Fibroblast of lung (primary cell): ENCODE measurements at regions not wholly inside any gene's neighbourhood (a gene's known extent, or its start where the extent isn't known, plus 50 kb on each side); places are given as distances from the start of the nearest gene placed in this dataset.

Experiments
- EZH2 ChIP-seq: IDR thresholded peaks from 2 replicates; pipeline ENCODE4 v1.5.1; 2012; ENCODE audit warnings: low read length, control low read depth, mild to moderate bottlenecking; ENCODE audit errors: missing control alignments
- TF ChIP-seq, protein P1 (sequence below), 2 donors: IDR thresholded peaks in 1 of 2; conservative IDR thresholded peaks in 1 of 2; 1 replicate in 1 of 2; 2 replicates in 1 of 2; pipeline ENCODE4 v1.5.1; 2011 to 2012; ENCODE audit warnings: low read length in 2 of 2, control low read depth in 1 of 2, inconsistent platforms in 1 of 2, low read depth in 1 of 2, mild to moderate bottlenecking in 1 of 2

DNA sequence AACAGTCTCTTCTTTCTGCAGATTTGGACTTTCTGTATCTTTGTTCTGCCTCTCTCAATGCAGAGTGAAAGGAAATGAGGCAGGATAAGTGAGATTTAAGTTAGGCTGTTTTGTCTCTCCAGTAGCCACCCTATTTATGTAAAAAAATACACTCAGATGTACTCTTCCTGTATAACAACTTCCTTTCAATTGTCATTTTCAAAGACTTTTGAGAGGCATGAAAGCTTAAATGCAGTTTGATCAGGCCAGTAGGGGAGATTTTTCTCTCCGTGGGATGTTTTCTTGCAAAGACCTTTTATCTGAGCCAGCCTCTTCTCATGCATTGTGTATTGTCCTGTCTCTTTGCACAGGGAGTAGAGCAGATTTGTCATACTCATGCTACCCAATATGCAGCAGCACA, 166.8 kb downstream of the SLITRK5 start:
- TF ChIP-seq, protein P1, sequence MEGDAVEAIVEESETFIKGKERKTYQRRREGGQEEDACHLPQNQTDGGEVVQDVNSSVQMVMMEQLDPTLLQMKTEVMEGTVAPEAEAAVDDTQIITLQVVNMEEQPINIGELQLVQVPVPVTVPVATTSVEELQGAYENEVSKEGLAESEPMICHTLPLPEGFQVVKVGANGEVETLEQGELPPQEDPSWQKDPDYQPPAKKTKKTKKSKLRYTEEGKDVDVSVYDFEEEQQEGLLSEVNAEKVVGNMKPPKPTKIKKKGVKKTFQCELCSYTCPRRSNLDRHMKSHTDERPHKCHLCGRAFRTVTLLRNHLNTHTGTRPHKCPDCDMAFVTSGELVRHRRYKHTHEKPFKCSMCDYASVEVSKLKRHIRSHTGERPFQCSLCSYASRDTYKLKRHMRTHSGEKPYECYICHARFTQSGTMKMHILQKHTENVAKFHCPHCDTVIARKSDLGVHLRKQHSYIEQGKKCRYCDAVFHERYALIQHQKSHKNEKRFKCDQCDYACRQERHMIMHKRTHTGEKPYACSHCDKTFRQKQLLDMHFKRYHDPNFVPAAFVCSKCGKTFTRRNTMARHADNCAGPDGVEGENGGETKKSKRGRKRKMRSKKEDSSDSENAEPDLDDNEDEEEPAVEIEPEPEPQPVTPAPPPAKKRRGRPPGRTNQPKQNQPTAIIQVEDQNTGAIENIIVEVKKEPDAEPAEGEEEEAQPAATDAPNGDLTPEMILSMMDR (conservative IDR thresholded peaks at IDR 0.05 in 1 of 2, IDR thresholded peaks at IDR 0.05 in 1 of 2; ENCODE audit: low read depth in 1 of 2, low read length in 2 of 2) = no peak
- TF ChIP-seq EZH2 = no peak
